Coronary artery (tissue), 2 donors: ENCODE measurements at regions not wholly inside any gene's neighbourhood (a gene's known extent, or its start where the extent isn't known, plus 50 kb on each side); places are given as distances from the start of the nearest gene placed in this dataset.
"Not testable (repeated sequence)": the region's sequence is repeated elsewhere in the genome, so short reads cannot be mapped to it uniquely, and the experiment has no call there.

Source experiments
- DNase-seq: peaks from one replicate; pipeline ENCODE4 v3.0.0-alpha.2; 2017; ENCODE audit warnings: low spot score
- H3K27ac ChIP-seq, 2 donors: fragments of 200-600 bp; sonication (generic); one replicate each; pipeline ENCODE4 v1.5.1; 2016 to 2019
- H3K4me3 ChIP-seq: fragments of 200-600 bp; sonication (generic); 2 replicates; pipeline ENCODE4 v1.5.1; 2016; ENCODE audit warnings: mild to moderate bottlenecking, moderate library complexity
- TF ChIP-seq, protein P1 (sequence below): fragments of 200-600 bp; sonication (generic); IDR thresholded peaks from one replicate; pipeline ENCODE4 v1.5.1; 2019; ENCODE audit warnings: antibody characterized with exemption

DNA sequence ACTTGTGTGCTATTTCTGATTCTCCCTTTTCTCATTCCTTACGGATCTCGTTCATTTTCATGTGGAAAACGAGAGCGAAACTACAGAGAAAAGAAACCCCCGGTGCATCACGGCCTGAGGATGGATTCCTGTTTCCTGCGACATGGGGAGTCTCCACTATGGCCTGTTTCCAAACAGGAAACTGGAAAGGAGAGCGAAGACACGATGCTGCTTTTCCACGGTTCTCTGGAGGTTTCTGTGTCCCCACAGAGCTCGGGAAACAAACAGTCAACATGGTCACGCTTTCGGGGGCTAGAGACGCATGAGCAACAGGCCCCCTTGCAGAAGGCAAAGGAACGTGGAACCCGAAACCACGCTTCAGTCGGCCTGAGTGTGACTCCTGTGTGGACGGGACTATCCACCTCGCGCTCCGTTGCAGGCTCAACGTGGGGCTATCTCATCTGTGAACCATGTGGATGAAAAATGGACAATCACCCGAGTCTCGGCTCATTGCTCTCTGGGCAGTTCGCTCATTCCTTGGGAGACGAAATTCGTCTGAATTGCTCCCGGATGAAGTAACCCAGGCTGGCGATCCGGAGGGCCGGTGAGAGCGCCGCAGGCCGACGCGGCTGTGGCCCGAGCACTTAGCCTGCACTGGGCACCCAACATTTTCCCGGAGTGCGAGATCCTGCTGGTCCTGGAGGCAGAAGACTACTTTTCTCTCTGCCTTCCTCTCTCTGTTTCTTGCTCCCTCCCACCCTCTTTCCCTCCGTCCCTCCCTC lies 3923.2 kb upstream of the OR11H1 start:
- not testable (repeated sequence) for H3K27ac ChIP-seq, H3K4me3 ChIP-seq, DNase-seq

- DNase-seq = no peak
- Histone ChIP-seq H3K4me3 (no peak overlapping the region), H3K27ac (no peak overlapping the region)
- TF ChIP-seq, protein P1, sequence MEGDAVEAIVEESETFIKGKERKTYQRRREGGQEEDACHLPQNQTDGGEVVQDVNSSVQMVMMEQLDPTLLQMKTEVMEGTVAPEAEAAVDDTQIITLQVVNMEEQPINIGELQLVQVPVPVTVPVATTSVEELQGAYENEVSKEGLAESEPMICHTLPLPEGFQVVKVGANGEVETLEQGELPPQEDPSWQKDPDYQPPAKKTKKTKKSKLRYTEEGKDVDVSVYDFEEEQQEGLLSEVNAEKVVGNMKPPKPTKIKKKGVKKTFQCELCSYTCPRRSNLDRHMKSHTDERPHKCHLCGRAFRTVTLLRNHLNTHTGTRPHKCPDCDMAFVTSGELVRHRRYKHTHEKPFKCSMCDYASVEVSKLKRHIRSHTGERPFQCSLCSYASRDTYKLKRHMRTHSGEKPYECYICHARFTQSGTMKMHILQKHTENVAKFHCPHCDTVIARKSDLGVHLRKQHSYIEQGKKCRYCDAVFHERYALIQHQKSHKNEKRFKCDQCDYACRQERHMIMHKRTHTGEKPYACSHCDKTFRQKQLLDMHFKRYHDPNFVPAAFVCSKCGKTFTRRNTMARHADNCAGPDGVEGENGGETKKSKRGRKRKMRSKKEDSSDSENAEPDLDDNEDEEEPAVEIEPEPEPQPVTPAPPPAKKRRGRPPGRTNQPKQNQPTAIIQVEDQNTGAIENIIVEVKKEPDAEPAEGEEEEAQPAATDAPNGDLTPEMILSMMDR = no peak
Measured at GRCh38 chr22:11605468-11605981, 3922.5 kb upstream of the OR11H1 start.

- DNase-seq, H3K4me3 ChIP-seq, H3K27ac ChIP-seq: not testable (repeated sequence)
Measured at GRCh38 chr22:11606047-11607000, 3921.7 kb upstream of the OR11H1 start.

- not testable (repeated sequence) for H3K4me3 ChIP-seq, DNase-seq
Measured at GRCh38 chr22:11607215-11607614, 3920.8 kb upstream of the OR11H1 start.

GRCh38 chr22:11608486-11608885 lies 3919.5 kb upstream of the OR11H1 start:
- not testable (repeated sequence) for H3K4me3 ChIP-seq, H3K27ac ChIP-seq, DNase-seq

More at GRCh38 chr22:11607215-11607614, 3920.8 kb upstream of the OR11H1 start:
- not testable (repeated sequence) for H3K27ac ChIP-seq

DNA sequence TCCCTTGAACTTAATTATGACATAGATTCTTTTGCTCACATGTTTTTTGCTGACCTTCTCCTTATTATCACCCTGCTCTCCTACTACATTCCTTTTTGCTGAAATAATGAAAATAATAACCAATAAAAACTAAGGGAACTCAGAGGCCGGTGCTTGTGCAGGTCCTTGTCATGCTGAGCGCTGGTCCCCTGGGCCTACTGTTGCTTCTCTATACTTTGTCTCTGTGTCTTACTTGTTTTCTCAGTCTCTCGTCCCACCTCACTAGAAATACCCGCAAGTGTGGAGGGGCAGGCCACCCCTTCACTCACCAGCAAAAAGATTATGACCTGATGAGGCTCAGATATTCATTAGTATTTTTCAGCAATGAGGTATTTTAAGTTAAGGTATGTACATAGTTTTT lies 3918.8 kb upstream of the OR11H1 start:
- not testable (repeated sequence) for H3K27ac ChIP-seq, DNase-seq, H3K4me3 ChIP-seq

DNA sequence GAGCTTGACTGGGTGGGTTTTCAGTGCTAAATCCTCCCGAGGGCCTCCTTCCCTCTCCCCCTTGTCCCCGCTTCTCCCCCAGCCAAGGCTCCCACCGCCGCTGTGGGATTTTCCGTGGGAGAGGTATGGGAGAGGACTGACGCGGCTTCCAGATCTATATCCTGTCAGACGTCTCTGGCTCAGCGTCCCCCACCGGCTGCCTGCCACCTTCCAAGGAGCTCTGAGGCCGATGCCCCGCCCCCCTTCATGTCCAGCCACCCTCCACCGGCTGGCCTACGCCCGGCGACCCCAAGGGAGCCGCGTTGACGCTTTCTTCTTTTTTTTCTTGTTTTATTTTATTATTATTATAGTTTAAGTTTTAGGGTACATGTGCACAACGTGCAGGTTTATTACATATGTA lies 3916.7 kb upstream of the OR11H1 start:
- H3K27ac ChIP-seq, DNase-seq, H3K4me3 ChIP-seq: not testable (repeated sequence)

DNA sequence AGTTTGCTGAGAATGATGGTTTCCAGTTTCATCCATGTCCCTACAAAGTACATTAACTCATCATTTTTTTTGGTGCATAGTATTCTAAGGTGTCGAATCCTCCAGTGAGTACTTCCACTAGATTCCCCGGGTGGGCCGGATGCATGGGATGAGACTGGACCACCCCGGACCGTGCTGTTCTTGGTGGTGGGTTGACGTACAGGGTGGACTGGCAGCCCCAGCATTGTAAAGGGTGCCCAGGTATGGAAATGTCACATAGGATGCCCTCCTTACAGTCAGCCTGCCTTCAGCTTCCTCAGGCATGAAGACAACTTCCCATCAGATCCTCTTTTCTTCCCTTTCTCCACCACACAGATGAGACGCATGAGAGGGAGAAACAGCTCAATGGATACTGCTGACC lies 3916.1 kb upstream of the OR11H1 start:
- not testable (repeated sequence) for DNase-seq, H3K27ac ChIP-seq, H3K4me3 ChIP-seq

DNA sequence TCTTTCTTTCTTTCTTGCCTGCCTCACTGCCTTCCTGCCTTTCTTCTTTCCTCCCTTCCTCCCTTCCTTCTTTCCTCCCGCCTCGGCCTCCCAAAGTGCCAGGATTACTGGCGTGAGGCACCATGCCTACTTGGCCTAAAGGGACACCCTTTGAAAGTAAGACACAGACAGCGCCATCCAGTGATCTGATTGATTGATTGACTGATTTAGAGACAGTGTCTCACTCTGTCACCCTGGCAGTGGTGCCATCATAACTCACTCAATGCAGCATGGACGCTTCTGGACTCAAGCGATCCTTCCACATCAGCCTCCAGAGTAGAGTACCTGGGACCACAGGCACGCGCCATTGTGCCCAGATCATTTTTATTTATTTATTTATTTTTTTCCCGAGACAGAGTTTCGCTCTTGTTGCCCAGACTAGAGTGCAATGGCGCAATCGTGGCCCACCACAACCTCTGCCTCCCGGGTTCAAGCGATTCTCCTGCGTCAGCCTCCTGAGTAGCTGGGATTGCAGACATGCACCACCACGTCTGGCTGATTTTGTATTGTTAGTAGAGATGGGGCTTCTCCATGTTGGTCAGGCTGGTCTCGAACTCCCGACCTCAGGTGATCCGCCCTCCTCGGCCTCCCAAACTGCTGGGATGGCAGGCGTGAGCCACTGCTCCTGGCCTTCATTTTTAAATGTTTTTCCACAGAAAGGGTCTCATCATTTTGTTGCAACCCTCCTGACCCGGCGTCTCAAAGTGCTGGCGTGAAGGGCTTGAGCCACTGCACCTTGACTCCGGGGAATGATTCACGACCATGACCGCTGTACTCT lies 3914.7 kb upstream of the OR11H1 start:
- not testable (repeated sequence) for DNase-seq, H3K27ac ChIP-seq, H3K4me3 ChIP-seq

DNA sequence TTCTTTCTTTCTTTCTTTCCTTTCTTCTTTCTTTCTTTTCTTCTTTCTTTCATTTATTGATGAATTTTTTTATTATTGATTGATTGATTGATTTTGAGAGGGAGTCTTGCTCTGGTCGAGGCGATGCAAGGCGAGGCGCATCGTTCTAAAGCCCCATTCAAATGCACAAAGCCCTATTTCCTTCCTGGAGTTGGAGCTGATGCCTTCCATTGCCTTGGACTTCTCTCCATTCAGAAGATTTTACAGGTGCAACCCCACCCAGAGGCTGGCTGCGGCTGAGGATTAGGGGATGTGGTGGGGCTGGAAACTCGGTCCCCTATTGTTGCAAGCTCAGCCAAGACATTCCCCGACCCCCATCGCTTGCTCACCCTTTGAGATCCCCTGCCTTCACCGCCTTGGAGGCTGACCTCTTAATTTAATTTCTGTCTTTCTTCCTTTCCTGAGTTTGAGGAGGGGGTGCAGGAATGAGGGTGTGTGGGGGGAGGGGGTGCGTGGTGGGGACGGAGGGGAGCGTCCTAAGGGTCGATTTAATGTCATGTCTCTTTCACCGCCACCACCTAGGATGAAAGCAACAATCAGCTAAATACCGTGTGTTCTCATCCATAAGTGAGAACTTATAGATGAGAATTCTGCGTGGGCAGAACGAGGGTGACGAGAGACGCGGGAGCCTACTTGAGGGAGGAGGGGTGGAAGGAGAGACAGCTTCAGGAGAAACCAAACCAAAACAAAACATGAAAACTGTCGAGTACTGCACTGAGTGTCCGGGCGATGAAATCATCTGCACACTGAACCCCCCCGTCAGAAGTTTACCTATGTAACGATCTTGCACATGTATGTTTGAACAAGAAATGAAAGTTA lies 3913.9 kb upstream of the OR11H1 start:
- DNase-seq = no peak
- H3K4me3 ChIP-seq = no peak overlapping the region
- TF ChIP-seq, protein P1 = no peak
- no peak overlapping the region for H3K27ac ChIP-seq

DNA sequence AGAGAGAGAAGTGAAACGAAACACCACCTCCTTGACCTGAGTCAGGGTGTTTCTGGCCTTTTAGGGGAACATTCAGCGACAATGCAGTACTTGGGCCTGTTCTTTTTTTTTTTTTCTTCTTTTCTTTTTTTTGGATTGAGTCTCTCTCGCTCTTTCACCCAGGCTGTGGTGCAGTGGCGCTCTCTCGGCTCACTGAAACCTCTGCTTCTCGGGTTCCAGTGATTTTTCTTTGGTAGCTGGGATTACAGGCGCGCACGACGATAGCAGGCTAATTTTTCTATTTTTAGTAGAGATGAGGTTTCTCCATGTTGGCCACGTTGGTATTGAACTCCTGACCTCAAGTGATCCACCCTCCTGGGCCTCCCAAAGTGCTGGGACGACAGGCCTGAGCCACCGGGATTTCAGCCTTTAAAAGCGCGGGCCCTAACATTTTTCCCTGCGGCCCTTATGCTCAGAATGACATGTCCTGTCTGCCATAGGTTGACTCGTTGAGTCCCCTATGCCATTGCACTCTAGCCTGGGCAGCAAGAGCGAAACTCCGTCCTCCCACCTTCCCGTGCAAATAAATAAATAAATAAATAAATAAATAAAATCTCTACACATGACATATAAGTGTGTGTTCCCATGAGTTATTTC lies 3913.1 kb upstream of the OR11H1 start:
- H3K27ac ChIP-seq, DNase-seq, H3K4me3 ChIP-seq: not testable (repeated sequence)
